Neutrophil (primary cell): ENCODE measurements at regions not wholly inside any gene's neighbourhood (a gene's known extent, or its start where the extent isn't known, plus 50 kb on each side); places are given as distances from the start of the nearest gene placed in this dataset.
"Not testable (repeated sequence)": the region's sequence is repeated elsewhere in the genome, so short reads cannot be mapped to it uniquely, and the experiment has no call there.

Experiments
- H3K27ac ChIP-seq: fragments of 200-600 bp; sonication (generic); 2 replicates; pipeline ENCODE4 v1.5.1; 2016; ENCODE audit warnings: mild to moderate bottlenecking, moderate library complexity
- H3K27me3 ChIP-seq: fragments of 200-600 bp; sonication (generic); 2 replicates; pipeline ENCODE4 v1.6.0; 2016; ENCODE audit warnings: mild to moderate bottlenecking
- H3K36me3 ChIP-seq: fragments of 200-600 bp; sonication (generic); 2 replicates; pipeline ENCODE4 v1.5.1; 2017
- H3K4me1 ChIP-seq, 2 experiments: fragments of 200-600 bp in 1 of 2; sonication (generic) in 1 of 2; 1 replicate in 1 of 2; 2 replicates in 1 of 2; pipeline versions ENCODE4 v1.5.1 to v1.6.1; 2013 to 2016; ENCODE audit warnings: low read depth in 1 of 2, low read length in 1 of 2, mild to moderate bottlenecking in 1 of 2, moderate library complexity in 1 of 2; ENCODE audit not compliant: control insufficient read depth in 1 of 2, insufficient read depth in 1 of 2
- H3K4me3 ChIP-seq, 2 experiments: fragments of 200-600 bp in 1 of 2; sonication (generic) in 1 of 2; 1 replicate in 1 of 2; 2 replicates in 1 of 2; pipeline ENCODE4 v1.5.1; 2013 to 2016; ENCODE audit warnings: low read depth in 1 of 2, low read length in 1 of 2, mild to moderate bottlenecking in 1 of 2, moderate library complexity in 1 of 2
- H3K9me3 ChIP-seq: fragments of 200-600 bp; sonication (generic); 2 replicates; pipeline ENCODE4 v1.5.1; 2016
- CTCF ChIP-seq: fragments of 200-600 bp; sonication (generic); IDR thresholded peaks from 2 replicates; pipeline ENCODE4 v1.5.1; 2016; ENCODE audit warnings: antibody characterized with exemption

GRCh38 chr7:156522801-156523200 is 117.8 kb upstream of the RNF32 start:
- H3K27me3 ChIP-seq: peaks cover 3% of the 10 kb centered on the region
- no peak overlapping the region for H3K4me3 ChIP-seq
- no peaks in the 10 kb centered on the region for H3K4me1 ChIP-seq
- no peaks in the 10 kb centered on the region for H3K9me3 ChIP-seq
- no peak for TF ChIP-seq CTCF
- no peak overlapping the region for H3K27ac ChIP-seq
- no peaks in the 10 kb centered on the region for H3K36me3 ChIP-seq

- no peaks in the 10 kb centered on the region for H3K4me1 ChIP-seq
- no peak overlapping the region for H3K4me3 ChIP-seq
- no peaks in the 10 kb centered on the region for H3K36me3 ChIP-seq
- peaks cover 16% of the 10 kb centered on the region for H3K27me3 ChIP-seq
- H3K9me3 ChIP-seq: no peaks in the 10 kb centered on the region
- no peak for TF ChIP-seq CTCF
- H3K27ac ChIP-seq: no peak overlapping the region
These were observed 121.5 kb upstream of the RNF32 start for GRCh38 chr7:156519070-156519469.

GRCh38 chr7:156518466-156518865 is 122.1 kb upstream of the RNF32 start:
- Histone ChIP-seq H3K4me3 (no peak overlapping the region), H3K9me3 (no peaks in the 10 kb centered on the region), H3K27ac (no peak overlapping the region), H3K27me3 (peaks cover 20% of the 10 kb centered on the region), H3K4me1 (no peaks in the 10 kb centered on the region), H3K36me3 (no peaks in the 10 kb centered on the region)
- no peak for TF ChIP-seq CTCF

GRCh38 chr7:156517858-156518257 is 122.7 kb upstream of the RNF32 start:
- H3K36me3 ChIP-seq, H3K9me3 ChIP-seq, H3K4me3 ChIP-seq, H3K4me1 ChIP-seq, H3K27ac ChIP-seq: not testable (repeated sequence)
- peaks cover 24% of the 10 kb centered on the region for H3K27me3 ChIP-seq

- Histone ChIP-seq H3K36me3 (no peaks in the 10 kb centered on the region), H3K4me3 (no peak overlapping the region), H3K27ac (no peak overlapping the region), H3K9me3 (no peaks in the 10 kb centered on the region), H3K4me1 (no peaks in the 10 kb centered on the region), H3K27me3 (peaks cover 27% of the 10 kb centered on the region)
- no peak for TF ChIP-seq CTCF
These were observed 123.7 kb upstream of the RNF32 start for GRCh38 chr7:156516791-156517378.

- H3K27ac ChIP-seq: no peak overlapping the region
- no peaks in the 10 kb centered on the region for H3K4me1 ChIP-seq
- H3K27me3 ChIP-seq: peaks cover 27% of the 10 kb centered on the region
- no peak for TF ChIP-seq CTCF
- no peak overlapping the region for H3K4me3 ChIP-seq
- H3K9me3 ChIP-seq: no peaks in the 10 kb centered on the region
- no peaks in the 10 kb centered on the region for H3K36me3 ChIP-seq
These were observed 124.4 kb upstream of the RNF32 start for GRCh38 chr7:156515911-156516790.
